ENCODE measurements at regions not wholly inside any gene's neighbourhood (a gene's known extent, or its start where the extent isn't known, plus 50 kb on each side); places are given as distances from the start of the nearest gene placed in this dataset.

DNA sequence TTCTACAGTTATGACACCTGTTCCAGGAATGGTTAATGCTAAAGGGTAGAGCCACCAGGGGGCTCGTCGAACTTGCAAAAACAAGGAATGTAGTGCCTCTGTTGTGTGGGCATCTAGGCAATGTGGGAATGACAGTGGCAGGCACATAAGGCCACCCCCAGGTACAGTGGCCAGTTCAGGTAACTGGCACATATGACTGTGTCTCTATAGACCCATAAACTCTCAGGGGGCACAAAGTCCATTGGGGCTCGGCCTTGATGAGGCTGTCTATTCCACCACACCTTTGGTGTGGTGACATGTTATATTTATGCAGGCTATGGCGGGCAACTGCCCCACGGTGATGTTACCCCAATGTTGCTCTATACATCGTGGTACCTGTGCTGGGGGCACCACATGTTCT lies 59.6 kb upstream of the FAM120A start:
- Histone ChIP-seq H3K23me2 (ENCODE audit: insufficient read length, low read depth, low read length, poor library complexity, severe bottlenecking) (no peaks in the 10 kb centered on the region), H2BK120ac (ENCODE audit: low read depth, low read length, poor library complexity, severe bottlenecking) (no peak overlapping the region), H3K4me2 (ENCODE audit: insufficient read depth, insufficient read length, low read length) (no peak overlapping the region), H3T11ph (ENCODE audit: low read length) (no peak overlapping the region), H2BK12ac (ENCODE audit: insufficient read length, low read depth, low read length) (no peak overlapping the region), H4K20me1 (ENCODE audit: control insufficient read depth, insufficient read depth, insufficient read length) (no peaks in the 10 kb centered on the region), H3K9ac (ENCODE audit: extremely low read depth, insufficient read length, low read length) (no peak overlapping the region), H2BK15ac (ENCODE audit: low read depth, low read length) (no peak overlapping the region), H3K79me1 (ENCODE audit: insufficient read depth, low read depth, low read length, poor library complexity, severe bottlenecking) (no peaks in the 10 kb centered on the region), H3K56ac (ENCODE audit: insufficient read length, low read depth, low read length) (no peak overlapping the region), H2BK20ac (ENCODE audit: low read depth, low read length, poor library complexity, severe bottlenecking) (no peak overlapping the region), H2AK5ac (ENCODE audit: insufficient read length, low read length) (no peak overlapping the region), H2BK5ac (ENCODE audit: insufficient read length, low read length) (no peak overlapping the region), H4K5ac (ENCODE audit: insufficient read length, low read depth, low read length) (no peak overlapping the region), H3K14ac (ENCODE audit: insufficient read depth, low read length) (no peak overlapping the region), H3K27ac (ENCODE audit: insufficient read length, low read depth, low read length) (no peak overlapping the region), H3K4me1 (ENCODE audit: insufficient read depth, low read length) (no peaks in the 10 kb centered on the region), H4K91ac (ENCODE audit: insufficient read length, low read depth, low read length) (no peak overlapping the region), H2AFZ (ENCODE audit: low read length) (no peak overlapping the region), H4K8ac (replicated peaks; ENCODE audit: insufficient read length, low read depth, low read length) (no peak overlapping the region), H3K27me3 (ENCODE audit: insufficient read depth, low read length) (no peaks in the 10 kb centered on the region), H3K79me2 (ENCODE audit: insufficient read depth, low read length) (no peaks in the 10 kb centered on the region), H3K23ac (ENCODE audit: insufficient read length, low read depth, low read length) (no peak overlapping the region), H3K9me3 (ENCODE audit: control insufficient read depth, low read depth, low read length) (no peaks in the 10 kb centered on the region), H3K18ac (ENCODE audit: insufficient read length, low read depth, low read length) (no peak overlapping the region), H3K4ac (ENCODE audit: low read depth, low read length) (no peak overlapping the region)
- Mint-ChIP-seq H3K9me3 (no peaks in the 10 kb centered on the region), H3K27me3 (ENCODE audit: low read depth) (peaks cover 5% of the 10 kb centered on the region; the same call in 1 of the 2 replicates), H3K4me1 (peaks cover 0 to 9% of the 10 kb centered on the region in 2 experiments; a peak in 2 of 4 replicates), H3K36me3 (ENCODE audit: insufficient read depth in 1 of 3, low read depth in 3 of 3) (no peaks in the 10 kb centered on the region), H3K4me3 (no peak overlapping the region; a peak in 1 of 5 replicates), H3K27ac (no peak overlapping the region)
- TF ChIP-seq, protein P1, sequence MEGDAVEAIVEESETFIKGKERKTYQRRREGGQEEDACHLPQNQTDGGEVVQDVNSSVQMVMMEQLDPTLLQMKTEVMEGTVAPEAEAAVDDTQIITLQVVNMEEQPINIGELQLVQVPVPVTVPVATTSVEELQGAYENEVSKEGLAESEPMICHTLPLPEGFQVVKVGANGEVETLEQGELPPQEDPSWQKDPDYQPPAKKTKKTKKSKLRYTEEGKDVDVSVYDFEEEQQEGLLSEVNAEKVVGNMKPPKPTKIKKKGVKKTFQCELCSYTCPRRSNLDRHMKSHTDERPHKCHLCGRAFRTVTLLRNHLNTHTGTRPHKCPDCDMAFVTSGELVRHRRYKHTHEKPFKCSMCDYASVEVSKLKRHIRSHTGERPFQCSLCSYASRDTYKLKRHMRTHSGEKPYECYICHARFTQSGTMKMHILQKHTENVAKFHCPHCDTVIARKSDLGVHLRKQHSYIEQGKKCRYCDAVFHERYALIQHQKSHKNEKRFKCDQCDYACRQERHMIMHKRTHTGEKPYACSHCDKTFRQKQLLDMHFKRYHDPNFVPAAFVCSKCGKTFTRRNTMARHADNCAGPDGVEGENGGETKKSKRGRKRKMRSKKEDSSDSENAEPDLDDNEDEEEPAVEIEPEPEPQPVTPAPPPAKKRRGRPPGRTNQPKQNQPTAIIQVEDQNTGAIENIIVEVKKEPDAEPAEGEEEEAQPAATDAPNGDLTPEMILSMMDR (conservative IDR thresholded peaks at IDR 0.05), result peak; percentile 25; the same call in 1 of the 3 replicates
- DNase-seq, result no peak
- WGBS (ENCODE audit: extremely low coverage, insufficient read length, low lambda C conversion rate), result no CpG with 5 or more reads among the region's 6 CpGs

Measured in H9 (cell line).